ENCODE measurements at regions not wholly inside any gene's neighbourhood (a gene's known extent, or its start where the extent isn't known, plus 50 kb on each side); places are given as distances from the start of the nearest gene placed in this dataset.

DNA sequence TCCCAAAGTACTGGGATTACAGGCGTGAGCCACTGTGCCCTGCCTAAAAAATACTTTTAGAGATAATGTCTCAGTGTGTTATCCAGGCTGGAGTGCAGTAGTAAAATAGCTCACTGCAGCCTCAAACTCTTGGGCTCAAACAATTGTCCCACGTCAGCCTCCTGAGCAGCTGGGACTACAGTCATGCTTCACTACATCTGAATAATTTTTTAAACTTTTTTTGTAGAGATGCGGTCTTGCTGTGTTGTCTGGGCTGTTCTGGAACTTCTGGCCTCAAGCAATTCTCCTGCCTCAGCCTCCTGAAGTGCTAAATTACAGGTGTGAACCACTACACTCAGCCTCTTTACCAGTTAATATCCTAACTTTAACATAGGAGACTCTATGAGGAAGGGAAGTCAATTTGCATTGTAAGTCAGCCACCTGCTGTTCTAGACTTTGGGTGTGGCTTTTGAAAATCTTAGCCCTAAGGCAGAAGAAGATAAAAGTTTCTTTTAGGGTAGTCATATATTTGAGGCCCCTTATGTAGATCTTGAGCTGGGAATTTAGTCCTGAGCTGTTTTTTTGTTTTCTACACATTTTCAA, 78.2 kb upstream of the RASGRP1 start:
- TF ChIP-seq, protein P1, sequence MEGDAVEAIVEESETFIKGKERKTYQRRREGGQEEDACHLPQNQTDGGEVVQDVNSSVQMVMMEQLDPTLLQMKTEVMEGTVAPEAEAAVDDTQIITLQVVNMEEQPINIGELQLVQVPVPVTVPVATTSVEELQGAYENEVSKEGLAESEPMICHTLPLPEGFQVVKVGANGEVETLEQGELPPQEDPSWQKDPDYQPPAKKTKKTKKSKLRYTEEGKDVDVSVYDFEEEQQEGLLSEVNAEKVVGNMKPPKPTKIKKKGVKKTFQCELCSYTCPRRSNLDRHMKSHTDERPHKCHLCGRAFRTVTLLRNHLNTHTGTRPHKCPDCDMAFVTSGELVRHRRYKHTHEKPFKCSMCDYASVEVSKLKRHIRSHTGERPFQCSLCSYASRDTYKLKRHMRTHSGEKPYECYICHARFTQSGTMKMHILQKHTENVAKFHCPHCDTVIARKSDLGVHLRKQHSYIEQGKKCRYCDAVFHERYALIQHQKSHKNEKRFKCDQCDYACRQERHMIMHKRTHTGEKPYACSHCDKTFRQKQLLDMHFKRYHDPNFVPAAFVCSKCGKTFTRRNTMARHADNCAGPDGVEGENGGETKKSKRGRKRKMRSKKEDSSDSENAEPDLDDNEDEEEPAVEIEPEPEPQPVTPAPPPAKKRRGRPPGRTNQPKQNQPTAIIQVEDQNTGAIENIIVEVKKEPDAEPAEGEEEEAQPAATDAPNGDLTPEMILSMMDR (IDR thresholded peaks at IDR 0.05 in 4 of 5, conservative IDR thresholded peaks at IDR 0.05 in 1 of 5): no peak
- no peak for TF ChIP-seq POLR2A (IDR thresholded peaks at IDR 0.05)
